Panc1 (cell line): ENCODE measurements at regions not wholly inside any gene's neighbourhood (a gene's known extent, or its start where the extent isn't known, plus 50 kb on each side); places are given as distances from the start of the nearest gene placed in this dataset.

Experiments used
- ATAC-seq: fragments of 200-7000 bp; cut with Tn5 transposase; 2 replicates; pipeline ENCODE4 v1.9.1; 2020; ENCODE audit warnings: mild to moderate bottlenecking, moderate library complexity
- BruUV-seq: library from RNA; stranded (reverse); fragments of 400-500 nt; replicated peaks from 2 replicates; lab custom pipeline; 2021; lab: Mats Ljungman, UMichigan
- CTCF ChIA-PET: fragments of 300-600 bp; sonication (Branson Sonifier 250); formaldehyde crosslinking; loops from one replicate; lab custom pipeline; 2022; ENCODE audit warnings: antibody characterized with exemption; lab: Charles Lee
- POLR2A ChIA-PET: fragments of 300-600 bp; sonication (Branson Sonifier 250); formaldehyde crosslinking; loops from one replicate; lab custom pipeline; 2022; ENCODE audit warnings: antibody characterized with exemption; lab: Charles Lee
- DNase-seq: peaks from one replicate; pipeline ENCODE4 v3.0.0-alpha.2; 2010; ENCODE audit warnings: low read depth, low spot score
- H3K27ac ChIP-seq: 2 replicates; pipeline ENCODE4 v1.5.1; 2011; ENCODE audit warnings: mild to moderate bottlenecking, low read length, inconsistent platforms
- H3K27me3 ChIP-seq: fragments of 200-500 bp; sonication (Bioruptor generic); 2 replicates; pipeline ENCODE4 v1.6.0; 2014; ENCODE audit warnings: low read length, inconsistent platforms; ENCODE audit not compliant: control insufficient read depth, insufficient read depth
- H3K36me3 ChIP-seq: fragments of 200-500 bp; sonication (Bioruptor generic); 2 replicates; pipeline ENCODE4 v1.5.1; 2014; ENCODE audit warnings: inconsistent platforms, mild to moderate bottlenecking, low read length, moderate library complexity; ENCODE audit not compliant: control insufficient read depth, insufficient read depth
- H3K4me1 ChIP-seq: 2 replicates; pipeline ENCODE4 v1.5.1; 2011; ENCODE audit warnings: inconsistent platforms, mild to moderate bottlenecking, low read length, moderate library complexity; ENCODE audit not compliant: control insufficient read depth, insufficient read depth
- H3K4me3 ChIP-seq, 2 experiments: 2 replicates each; pipeline ENCODE4 v1.5.1; 2011 to 2012; ENCODE audit warnings: low read depth in 2 of 2, low read length in 2 of 2, mild to moderate bottlenecking in 2 of 2, inconsistent platforms in 1 of 2, moderate library complexity in 1 of 2
- H3K9me3 ChIP-seq: fragments of 200-500 bp; sonication (Bioruptor generic); 2 replicates; pipeline ENCODE4 v1.5.1; 2014; ENCODE audit warnings: low read depth, mild to moderate bottlenecking, inconsistent platforms, low read length, moderate library complexity; ENCODE audit not compliant: control insufficient read depth, insufficient read depth
- POLR2AphosphoS5 ChIP-seq: IDR thresholded peaks from 2 replicates; pipeline ENCODE4 v1.6.1; 2012; ENCODE audit warnings: mild to moderate bottlenecking, low read depth, low read length, moderate library complexity
- SIN3A ChIP-seq: IDR thresholded peaks from 2 replicates; pipeline ENCODE4 v1.6.1; 2012; ENCODE audit warnings: low read depth, mild to moderate bottlenecking, low read length, moderate library complexity, borderline replicate concordance; ENCODE audit not compliant: insufficient read depth
- TCF7L2 ChIP-seq: IDR thresholded peaks from 2 replicates; pipeline ENCODE4 v1.6.1; 2011; ENCODE audit warnings: mild to moderate bottlenecking, low read depth, low read length, inconsistent platforms
- in situ Hi-C: cut with HindIII; loops from 2 replicates; pipeline ENCODE4 v1.10.0; 2016; ENCODE audit warnings: low sequenced_read_pairs, low pct_unique_long_range_greater_than_20kb
- intact Hi-C: fragments of 100-400 bp; cut with micrococcal nuclease; formaldehyde crosslinking; loops from one replicate; pipeline ENCODE4 v1.10.0; 2022; ENCODE audit not compliant: unreplicated experiment
- TF ChIP-seq, protein P1 (sequence below): fragments of 450-650 bp; IDR thresholded peaks from 2 replicates; pipeline ENCODE4 v1.5.1; 2017; ENCODE audit warnings: mild to moderate bottlenecking
- TF ChIP-seq, protein P2 (sequence below), 2 experiments: IDR thresholded peaks; 2 replicates each; pipeline ENCODE4 v1.6.1; 2011 to 2012; ENCODE audit warnings: low read depth in 2 of 2, control low read depth in 1 of 2, low read length in 1 of 2, mild to moderate bottlenecking in 1 of 2, moderate library complexity in 1 of 2; ENCODE audit not compliant: insufficient read depth in 1 of 2

DNA sequence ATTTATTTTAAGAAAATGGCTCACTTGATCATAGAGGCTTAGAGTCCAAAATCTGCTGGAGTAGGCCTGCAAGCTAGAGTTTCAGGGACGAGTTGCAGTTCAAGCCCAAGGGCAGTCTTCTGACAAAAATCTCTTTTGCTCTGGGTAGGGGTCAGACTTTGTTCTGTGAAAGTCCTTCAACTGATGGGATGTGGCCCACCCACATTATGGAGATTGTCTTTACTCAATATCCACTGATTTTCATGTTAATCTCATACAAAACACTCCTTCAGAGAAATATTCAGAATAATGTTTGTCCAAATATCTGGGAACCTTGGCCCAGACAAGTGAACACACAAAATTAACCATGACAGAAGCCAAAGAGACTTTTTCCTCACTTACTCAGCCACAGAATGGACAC, 98.6 kb upstream of the RSPO3 start:
- Histone ChIP-seq H3K9me3 (no peaks in the 10 kb centered on the region), H3K4me1 (no peaks in the 10 kb centered on the region), H3K4me3 (no peak overlapping the region), H3K36me3 (no peaks in the 10 kb centered on the region), H3K27ac (no peak overlapping the region), H3K27me3 (no peaks in the 10 kb centered on the region)
- in situ Hi-C loops (no loop called here), intact Hi-C loops (no loop called here)
- POLR2A ChIA-PET = no interaction called here
- BruUV-seq = no TSS peak
- ATAC-seq (no peak), DNase-seq (no peak)
- CTCF ChIA-PET = no interaction called here
- no peak for TF ChIP-seq SIN3A
- TF ChIP-seq, protein P1, sequence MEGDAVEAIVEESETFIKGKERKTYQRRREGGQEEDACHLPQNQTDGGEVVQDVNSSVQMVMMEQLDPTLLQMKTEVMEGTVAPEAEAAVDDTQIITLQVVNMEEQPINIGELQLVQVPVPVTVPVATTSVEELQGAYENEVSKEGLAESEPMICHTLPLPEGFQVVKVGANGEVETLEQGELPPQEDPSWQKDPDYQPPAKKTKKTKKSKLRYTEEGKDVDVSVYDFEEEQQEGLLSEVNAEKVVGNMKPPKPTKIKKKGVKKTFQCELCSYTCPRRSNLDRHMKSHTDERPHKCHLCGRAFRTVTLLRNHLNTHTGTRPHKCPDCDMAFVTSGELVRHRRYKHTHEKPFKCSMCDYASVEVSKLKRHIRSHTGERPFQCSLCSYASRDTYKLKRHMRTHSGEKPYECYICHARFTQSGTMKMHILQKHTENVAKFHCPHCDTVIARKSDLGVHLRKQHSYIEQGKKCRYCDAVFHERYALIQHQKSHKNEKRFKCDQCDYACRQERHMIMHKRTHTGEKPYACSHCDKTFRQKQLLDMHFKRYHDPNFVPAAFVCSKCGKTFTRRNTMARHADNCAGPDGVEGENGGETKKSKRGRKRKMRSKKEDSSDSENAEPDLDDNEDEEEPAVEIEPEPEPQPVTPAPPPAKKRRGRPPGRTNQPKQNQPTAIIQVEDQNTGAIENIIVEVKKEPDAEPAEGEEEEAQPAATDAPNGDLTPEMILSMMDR = no peak
- TF ChIP-seq, protein P2, sequence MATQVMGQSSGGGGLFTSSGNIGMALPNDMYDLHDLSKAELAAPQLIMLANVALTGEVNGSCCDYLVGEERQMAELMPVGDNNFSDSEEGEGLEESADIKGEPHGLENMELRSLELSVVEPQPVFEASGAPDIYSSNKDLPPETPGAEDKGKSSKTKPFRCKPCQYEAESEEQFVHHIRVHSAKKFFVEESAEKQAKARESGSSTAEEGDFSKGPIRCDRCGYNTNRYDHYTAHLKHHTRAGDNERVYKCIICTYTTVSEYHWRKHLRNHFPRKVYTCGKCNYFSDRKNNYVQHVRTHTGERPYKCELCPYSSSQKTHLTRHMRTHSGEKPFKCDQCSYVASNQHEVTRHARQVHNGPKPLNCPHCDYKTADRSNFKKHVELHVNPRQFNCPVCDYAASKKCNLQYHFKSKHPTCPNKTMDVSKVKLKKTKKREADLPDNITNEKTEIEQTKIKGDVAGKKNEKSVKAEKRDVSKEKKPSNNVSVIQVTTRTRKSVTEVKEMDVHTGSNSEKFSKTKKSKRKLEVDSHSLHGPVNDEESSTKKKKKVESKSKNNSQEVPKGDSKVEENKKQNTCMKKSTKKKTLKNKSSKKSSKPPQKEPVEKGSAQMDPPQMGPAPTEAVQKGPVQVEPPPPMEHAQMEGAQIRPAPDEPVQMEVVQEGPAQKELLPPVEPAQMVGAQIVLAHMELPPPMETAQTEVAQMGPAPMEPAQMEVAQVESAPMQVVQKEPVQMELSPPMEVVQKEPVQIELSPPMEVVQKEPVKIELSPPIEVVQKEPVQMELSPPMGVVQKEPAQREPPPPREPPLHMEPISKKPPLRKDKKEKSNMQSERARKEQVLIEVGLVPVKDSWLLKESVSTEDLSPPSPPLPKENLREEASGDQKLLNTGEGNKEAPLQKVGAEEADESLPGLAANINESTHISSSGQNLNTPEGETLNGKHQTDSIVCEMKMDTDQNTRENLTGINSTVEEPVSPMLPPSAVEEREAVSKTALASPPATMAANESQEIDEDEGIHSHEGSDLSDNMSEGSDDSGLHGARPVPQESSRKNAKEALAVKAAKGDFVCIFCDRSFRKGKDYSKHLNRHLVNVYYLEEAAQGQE (IDR thresholded peaks at IDR 0.05; ENCODE audit: insufficient read depth in 1 of 2, low read depth in 2 of 2, low read length in 1 of 2) = no peak
- no peak for TF ChIP-seq TCF7L2
- TF ChIP-seq POLR2AphosphoS5 = no peak

DNA sequence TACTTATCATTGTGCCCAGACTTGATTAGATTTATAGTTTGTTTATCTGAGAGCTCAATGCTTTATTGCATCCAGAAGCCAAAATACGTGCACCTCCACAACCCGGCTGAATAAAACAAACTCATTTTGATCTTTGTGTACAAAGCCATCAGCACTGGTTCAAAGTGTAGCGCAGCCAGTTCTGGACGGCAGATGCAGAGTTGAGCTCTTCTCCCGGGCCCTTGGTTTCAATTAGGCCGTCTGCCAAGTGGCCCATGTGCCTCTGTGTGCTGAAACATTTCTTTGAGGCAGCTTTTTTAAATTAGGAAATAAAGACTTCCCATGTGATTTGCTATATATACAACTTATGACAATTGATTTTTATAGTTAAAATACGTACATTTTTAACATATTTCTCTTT, 96.2 kb upstream of the RSPO3 start:
- TF ChIP-seq, protein P2 (IDR thresholded peaks at IDR 0.05; ENCODE audit: insufficient read depth in 1 of 2, low read depth in 2 of 2, low read length in 1 of 2) = no peak
- no peak for TF ChIP-seq SIN3A
- TF ChIP-seq TCF7L2 = no peak
- no peaks in the 10 kb centered on the region for H3K9me3 ChIP-seq
- H3K4me1 ChIP-seq = no peaks in the 10 kb centered on the region
- ATAC-seq = no peak
- H3K27me3 ChIP-seq = no peaks in the 10 kb centered on the region
- no peaks in the 10 kb centered on the region for H3K36me3 ChIP-seq
- no peak overlapping the region for H3K27ac ChIP-seq
- intact Hi-C loops (no loop called here), in situ Hi-C loops (no loop called here)
- no peak overlapping the region for H3K4me3 ChIP-seq
- BruUV-seq = no TSS peak
- DNase-seq = no peak
- ChIA-PET CTCF (no interaction called here), POLR2A (no interaction called here)
